ACC112 (cell line): ENCODE measurements at regions not wholly inside any gene's neighbourhood (a gene's known extent, or its start where the extent isn't known, plus 50 kb on each side); places are given as distances from the start of the nearest gene placed in this dataset.
"Not testable (repeated sequence)": the region's sequence is repeated elsewhere in the genome, so short reads cannot be mapped to it uniquely, and the experiment has no call there.

Experiments
- H2AFZ ChIP-seq: fragments of 200-600 bp; sonication (generic); one replicate; pipeline ENCODE4 v1.6.0; 2017; ENCODE audit warnings: antibody characterized with exemption, low read length; ENCODE audit not compliant: unreplicated experiment
- H3K27ac ChIP-seq: fragments of 200-600 bp; sonication (generic); 2 replicates; pipeline ENCODE4 v1.5.1; 2014; ENCODE audit warnings: low read depth, mild to moderate bottlenecking, antibody characterized with exemption, low read length, moderate library complexity
- H3K27me3 ChIP-seq: fragments of 200-600 bp; sonication (generic); 2 replicates; pipeline ENCODE4 v1.6.1; 2014; ENCODE audit warnings: mild to moderate bottlenecking, antibody characterized with exemption, low read length, moderate library complexity, mixed read lengths; ENCODE audit not compliant: insufficient read depth
- H3K36me3 ChIP-seq: fragments of 200-600 bp; sonication (generic); 2 replicates; pipeline ENCODE4 v1.6.1; 2016; ENCODE audit warnings: mild to moderate bottlenecking, antibody characterized with exemption, low read length, moderate library complexity, mixed read lengths; ENCODE audit not compliant: insufficient read depth
- H3K4me1 ChIP-seq: fragments of 200-600 bp; sonication (generic); one replicate; pipeline ENCODE4 v1.6.1; 2016; ENCODE audit warnings: low read length, mixed read lengths; ENCODE audit not compliant: insufficient read depth, unreplicated experiment, control insufficient read depth
- H3K4me3 ChIP-seq: fragments of 200-600 bp; sonication (generic); 2 replicates; pipeline ENCODE4 v1.5.1; 2014; ENCODE audit warnings: mild to moderate bottlenecking, low read depth, low read length
- H3K79me2 ChIP-seq: fragments of 200-600 bp; sonication (generic); one replicate; pipeline ENCODE4 v1.6.0; 2016; ENCODE audit warnings: low read length; ENCODE audit not compliant: control insufficient read depth, unreplicated experiment, insufficient read depth

GRCh38 chr2:237207646-237208045 lies 122.0 kb downstream of the COPS8 start:
- Histone ChIP-seq H3K79me2 (no peaks in the 10 kb centered on the region), H3K4me1 (peaks cover 36% of the 10 kb centered on the region), H3K36me3 (no peaks in the 10 kb centered on the region), H3K27me3 (no peaks in the 10 kb centered on the region), H3K27ac (peak overlapping the region; percentile 92), H2AFZ (peak overlapping the region; percentile 93), H3K4me3 (peak overlapping the region; percentile 43; the same call in 1 of the 2 replicates)

GRCh38 chr2:237208373-237209260 lies 122.9 kb downstream of the COPS8 start:
- Histone ChIP-seq H3K4me3 (peak overlapping the region; percentile 43; the same call in 1 of the 2 replicates), H3K27ac (peak overlapping the region; percentile 92), H3K79me2 (no peaks in the 10 kb centered on the region), H3K36me3 (no peaks in the 10 kb centered on the region), H3K4me1 (peaks cover 33% of the 10 kb centered on the region), H2AFZ (peak overlapping the region; percentile 93), H3K27me3 (no peaks in the 10 kb centered on the region)

- Histone ChIP-seq H3K27me3 (no peaks in the 10 kb centered on the region), H3K36me3 (no peaks in the 10 kb centered on the region), H3K79me2 (no peaks in the 10 kb centered on the region), H3K27ac (peak overlapping the region; percentile 92), H3K4me3 (no peak overlapping the region), H3K4me1 (peaks cover 44% of the 10 kb centered on the region), H2AFZ (no peak overlapping the region)
Measured at GRCh38 chr2:237209885-237210284, 124.2 kb downstream of the COPS8 start.

GRCh38 chr2:237210297-237210696 lies 124.6 kb downstream of the COPS8 start:
- Histone ChIP-seq H2AFZ (no peak overlapping the region), H3K27ac (no peak overlapping the region), H3K4me3 (no peak overlapping the region), H3K36me3 (no peaks in the 10 kb centered on the region), H3K79me2 (no peaks in the 10 kb centered on the region), H3K27me3 (no peaks in the 10 kb centered on the region), H3K4me1 (peaks cover 48% of the 10 kb centered on the region)

- Histone ChIP-seq H2AFZ (no peak overlapping the region), H3K27me3 (no peaks in the 10 kb centered on the region), H3K4me1 (peaks cover 48% of the 10 kb centered on the region), H3K36me3 (no peaks in the 10 kb centered on the region), H3K79me2 (no peaks in the 10 kb centered on the region), H3K4me3 (no peak overlapping the region), H3K27ac (no peak overlapping the region)
Measured at GRCh38 chr2:237210763-237211162, 125.1 kb downstream of the COPS8 start.

GRCh38 chr2:237212356-237213279 lies 126.9 kb downstream of the COPS8 start:
- Histone ChIP-seq H3K27ac (peak overlapping the region; percentile 91), H3K4me1 (peaks cover 41% of the 10 kb centered on the region)
- not testable (repeated sequence) for H2AFZ ChIP-seq, H3K36me3 ChIP-seq, H3K79me2 ChIP-seq, H3K27me3 ChIP-seq, H3K4me3 ChIP-seq

- H3K4me1 ChIP-seq: peaks cover 39% of the 10 kb centered on the region
- H3K36me3 ChIP-seq: no peaks in the 10 kb centered on the region
- no peaks in the 10 kb centered on the region for H3K79me2 ChIP-seq
- H2AFZ ChIP-seq: no peak overlapping the region
- no peak overlapping the region for H3K4me3 ChIP-seq
- H3K27ac ChIP-seq: peak overlapping the region; percentile 91
- H3K27me3 ChIP-seq: no peaks in the 10 kb centered on the region
Measured at GRCh38 chr2:237213315-237214022, 127.8 kb downstream of the COPS8 start.

GRCh38 chr2:237214030-237214675 lies 128.5 kb downstream of the COPS8 start:
- no peak overlapping the region for H2AFZ ChIP-seq
- H3K27ac ChIP-seq: peak overlapping the region; percentile 91
- no peaks in the 10 kb centered on the region for H3K27me3 ChIP-seq
- peaks cover 39% of the 10 kb centered on the region for H3K4me1 ChIP-seq
- no peaks in the 10 kb centered on the region for H3K36me3 ChIP-seq
- H3K4me3 ChIP-seq: no peak overlapping the region
- no peaks in the 10 kb centered on the region for H3K79me2 ChIP-seq

- Histone ChIP-seq H3K4me1 (peaks cover 42% of the 10 kb centered on the region), H2AFZ (no peak overlapping the region), H3K27ac (peak overlapping the region; percentile 91), H3K4me3 (no peak overlapping the region), H3K36me3 (no peaks in the 10 kb centered on the region), H3K27me3 (no peaks in the 10 kb centered on the region), H3K79me2 (no peaks in the 10 kb centered on the region)
Measured at GRCh38 chr2:237214963-237215362, 129.3 kb downstream of the COPS8 start.
